ENCODE measurements at regions not wholly inside any gene's neighbourhood (a gene's known extent, or its start where the extent isn't known, plus 50 kb on each side); places are given as distances from the start of the nearest gene placed in this dataset.

DNA sequence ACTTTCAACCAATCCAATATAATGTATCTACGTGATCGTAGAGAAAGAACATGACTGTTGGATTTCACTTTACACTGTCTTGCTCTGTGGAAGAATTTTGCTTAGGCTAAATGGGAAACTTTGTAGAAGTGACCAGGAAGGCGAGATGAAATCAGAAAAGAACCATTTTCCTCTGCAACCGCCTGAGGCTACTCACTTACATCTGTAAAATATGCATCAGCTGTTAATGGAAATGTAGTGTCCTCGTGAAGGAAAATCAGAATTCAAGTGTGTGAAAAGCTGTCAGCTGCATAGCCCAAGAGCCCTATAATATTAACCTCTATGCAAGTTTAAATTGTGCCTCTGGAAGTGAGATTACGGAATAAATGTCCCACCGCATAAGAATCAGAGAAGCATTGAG is 277.9 kb downstream of the C6orf118 start:
- DNase-seq = no peak
- Histone ChIP-seq H3K4me3 (ENCODE audit: insufficient read depth, low read depth, low read length) (no peak overlapping the region), H3K36me3 (replicated peaks; ENCODE audit: control insufficient read depth, insufficient read depth, low read length) (no peaks in the 10 kb centered on the region), H3K27me3 (ENCODE audit: control insufficient read depth, insufficient read depth, low read length) (no peaks in the 10 kb centered on the region)

- DNase-seq = no peak
- no peaks in the 10 kb centered on the region for H3K36me3 ChIP-seq (replicated peaks; ENCODE audit: control insufficient read depth, insufficient read depth, low read length)
Observed at GRCh38 chr6:165025040-165025439, 284.4 kb downstream of the C6orf118 start.

GRCh38 chr6:165019681-165020080 is 289.7 kb downstream of the C6orf118 start:
- Histone ChIP-seq H3K27me3 (ENCODE audit: control insufficient read depth, insufficient read depth, low read length) (no peaks in the 10 kb centered on the region), H3K36me3 (replicated peaks; ENCODE audit: control insufficient read depth, insufficient read depth, low read length) (no peaks in the 10 kb centered on the region), H3K4me3 (ENCODE audit: insufficient read depth, low read depth, low read length) (no peak overlapping the region)
- DNase-seq = no peak

More at GRCh38 chr6:165025040-165025439, 284.4 kb downstream of the C6orf118 start:
- Histone ChIP-seq H3K27me3 (ENCODE audit: control insufficient read depth, insufficient read depth, low read length) (no peaks in the 10 kb centered on the region), H3K4me3 (ENCODE audit: insufficient read depth, low read depth, low read length) (no peak overlapping the region)

DNA sequence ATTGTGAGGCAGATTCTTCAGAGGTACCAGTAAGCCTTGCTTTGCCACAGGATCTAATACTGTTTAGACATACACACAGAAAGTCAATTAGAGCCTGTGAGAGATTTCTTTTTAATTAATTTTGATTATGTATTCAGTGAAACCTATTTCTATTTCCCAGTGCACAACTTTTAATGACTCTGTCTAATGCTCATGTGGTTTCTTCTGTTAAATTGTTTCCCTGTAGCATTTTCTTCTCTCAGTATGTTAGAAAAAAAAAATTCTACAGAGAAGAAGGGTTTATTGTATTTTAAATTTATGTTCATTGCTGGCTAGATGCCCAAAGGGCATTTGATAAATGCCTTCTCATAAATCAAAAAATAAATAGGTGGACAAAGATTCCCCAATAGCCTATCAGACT is 293.7 kb downstream of the C6orf118 start:
- no peak for DNase-seq
- Histone ChIP-seq H3K4me3 (ENCODE audit: insufficient read depth, low read depth, low read length) (no peak overlapping the region), H3K27me3 (ENCODE audit: control insufficient read depth, insufficient read depth, low read length) (no peaks in the 10 kb centered on the region), H3K36me3 (replicated peaks; ENCODE audit: control insufficient read depth, insufficient read depth, low read length) (no peaks in the 10 kb centered on the region)

GRCh38 chr6:165013701-165014100 is 295.7 kb downstream of the C6orf118 start:
- Histone ChIP-seq H3K36me3 (replicated peaks; ENCODE audit: control insufficient read depth, insufficient read depth, low read length) (no peaks in the 10 kb centered on the region), H3K4me3 (ENCODE audit: insufficient read depth, low read depth, low read length) (no peak overlapping the region), H3K27me3 (ENCODE audit: control insufficient read depth, insufficient read depth, low read length) (no peaks in the 10 kb centered on the region)
- DNase-seq = no peak

DNA sequence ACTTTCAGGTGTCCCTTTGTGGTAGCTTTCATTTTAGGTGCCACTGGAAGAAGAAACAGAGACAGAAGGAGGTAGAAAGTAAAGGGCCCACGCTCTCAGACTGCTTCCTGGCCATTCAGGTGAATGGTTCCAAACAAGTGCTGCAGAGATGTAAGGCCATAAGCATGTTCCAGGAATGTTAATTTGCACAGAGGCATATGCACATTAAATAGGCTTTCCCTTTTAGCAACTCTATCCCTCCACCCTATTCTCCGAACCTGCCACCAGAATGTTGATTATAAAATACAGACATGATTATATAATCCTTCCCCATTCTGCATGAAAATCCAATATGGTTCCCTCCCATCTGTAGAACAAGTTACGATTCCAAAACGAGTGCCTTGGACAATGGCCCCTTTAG is 297.2 kb downstream of the C6orf118 start:
- Histone ChIP-seq H3K4me3 (ENCODE audit: insufficient read depth, low read depth, low read length) (no peak overlapping the region), H3K27me3 (ENCODE audit: control insufficient read depth, insufficient read depth, low read length) (no peaks in the 10 kb centered on the region), H3K36me3 (replicated peaks; ENCODE audit: control insufficient read depth, insufficient read depth, low read length) (no peaks in the 10 kb centered on the region)
- DNase-seq = no peak

GRCh38 chr6:165010556-165011535 is 298.6 kb downstream of the C6orf118 start:
- no peak overlapping the region for H3K4me3 ChIP-seq (ENCODE audit: insufficient read depth, low read depth, low read length)
- no peaks in the 10 kb centered on the region for H3K27me3 ChIP-seq (ENCODE audit: control insufficient read depth, insufficient read depth, low read length)
- H3K36me3 ChIP-seq (replicated peaks; ENCODE audit: control insufficient read depth, insufficient read depth, low read length) = no peaks in the 10 kb centered on the region
- DNase-seq = no peak

GRCh38 chr6:165008971-165009370 is 300.4 kb downstream of the C6orf118 start:
- Histone ChIP-seq H3K36me3 (replicated peaks; ENCODE audit: control insufficient read depth, insufficient read depth, low read length) (no peaks in the 10 kb centered on the region), H3K4me3 (ENCODE audit: insufficient read depth, low read depth, low read length) (no peak overlapping the region), H3K27me3 (ENCODE audit: control insufficient read depth, insufficient read depth, low read length) (no peaks in the 10 kb centered on the region)
- DNase-seq = no peak

DNA sequence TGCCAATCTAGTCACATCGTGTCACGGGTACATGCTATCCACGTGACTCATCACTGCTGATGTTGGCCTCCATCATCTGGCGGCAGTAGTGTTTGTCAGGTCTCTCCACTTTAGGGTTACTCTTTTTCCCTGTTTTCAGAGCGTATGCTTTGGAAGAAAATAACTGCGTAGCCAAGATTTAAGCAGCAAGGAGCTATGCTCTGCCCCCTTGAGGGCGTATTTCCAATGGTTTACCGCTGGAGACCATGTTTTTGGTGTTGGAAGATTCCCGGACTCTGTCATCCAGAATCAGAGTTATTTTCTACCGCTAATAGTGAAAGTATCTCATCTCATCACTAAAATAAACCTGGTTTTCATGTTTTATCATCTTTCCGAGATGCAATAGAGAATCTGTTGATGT is 306.5 kb downstream of the C6orf118 start:
- peak; percentile 10 for DNase-seq
- H3K4me3 ChIP-seq (ENCODE audit: insufficient read depth, low read depth, low read length) = no peak overlapping the region
- H3K36me3 ChIP-seq (replicated peaks; ENCODE audit: control insufficient read depth, insufficient read depth, low read length) = no peaks in the 10 kb centered on the region
- no peaks in the 10 kb centered on the region for H3K27me3 ChIP-seq (ENCODE audit: control insufficient read depth, insufficient read depth, low read length)

- Histone ChIP-seq H3K4me3 (ENCODE audit: insufficient read depth, low read depth, low read length) (no peak overlapping the region), H3K36me3 (replicated peaks; ENCODE audit: control insufficient read depth, insufficient read depth, low read length) (no peaks in the 10 kb centered on the region)
- DNase-seq = no peak
Observed at GRCh38 chr6:165002358-165002757, 307.0 kb downstream of the C6orf118 start.

GRCh38 chr6:165001502-165002157 is 307.8 kb downstream of the C6orf118 start:
- Histone ChIP-seq H3K4me3 (ENCODE audit: insufficient read depth, low read depth, low read length) (no peak overlapping the region), H3K27me3 (ENCODE audit: control insufficient read depth, insufficient read depth, low read length) (no peaks in the 10 kb centered on the region), H3K36me3 (replicated peaks; ENCODE audit: control insufficient read depth, insufficient read depth, low read length) (no peaks in the 10 kb centered on the region)
- no peak for DNase-seq

More at GRCh38 chr6:165002358-165002757, 307.0 kb downstream of the C6orf118 start:
- no peaks in the 10 kb centered on the region for H3K27me3 ChIP-seq (ENCODE audit: control insufficient read depth, insufficient read depth, low read length)

GRCh38 chr6:164998297-164998696 is 311.1 kb downstream of the C6orf118 start:
- Histone ChIP-seq H3K36me3 (replicated peaks; ENCODE audit: control insufficient read depth, insufficient read depth, low read length) (no peaks in the 10 kb centered on the region), H3K27me3 (ENCODE audit: control insufficient read depth, insufficient read depth, low read length) (no peaks in the 10 kb centered on the region), H3K4me3 (ENCODE audit: insufficient read depth, low read depth, low read length) (no peak overlapping the region)
- no peak for DNase-seq

GRCh38 chr6:164996838-164997237 is 312.6 kb downstream of the C6orf118 start:
- no peak overlapping the region for H3K4me3 ChIP-seq (ENCODE audit: insufficient read depth, low read depth, low read length)
- no peaks in the 10 kb centered on the region for H3K36me3 ChIP-seq (replicated peaks; ENCODE audit: control insufficient read depth, insufficient read depth, low read length)
- H3K27me3 ChIP-seq (ENCODE audit: control insufficient read depth, insufficient read depth, low read length) = no peaks in the 10 kb centered on the region
- DNase-seq = no peak

DNA sequence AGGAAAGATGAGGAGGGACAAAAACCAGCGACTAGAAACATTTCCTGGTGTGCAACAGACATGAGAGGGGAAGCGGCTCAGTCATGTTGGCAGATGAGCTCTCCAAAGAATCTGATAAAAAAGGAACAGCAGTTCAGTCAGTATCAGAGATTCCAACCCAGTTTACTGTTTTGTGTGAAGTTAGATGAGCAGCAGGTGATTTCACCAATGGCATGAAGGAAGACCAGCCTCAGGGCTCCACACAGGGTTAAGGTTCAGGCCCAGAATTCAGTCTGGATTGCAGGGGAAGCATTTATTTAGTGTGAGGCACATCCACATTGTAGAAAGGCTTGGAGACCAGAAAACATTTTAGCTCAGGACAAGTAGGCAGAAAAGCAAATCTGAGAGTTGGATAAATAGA is 317.8 kb downstream of the C6orf118 start:
- no peak for DNase-seq
- no peak overlapping the region for H3K4me3 ChIP-seq (ENCODE audit: insufficient read depth, low read depth, low read length)
- no peaks in the 10 kb centered on the region for H3K27me3 ChIP-seq (ENCODE audit: control insufficient read depth, insufficient read depth, low read length)
- H3K36me3 ChIP-seq (replicated peaks; ENCODE audit: control insufficient read depth, insufficient read depth, low read length) = no peaks in the 10 kb centered on the region

DNA sequence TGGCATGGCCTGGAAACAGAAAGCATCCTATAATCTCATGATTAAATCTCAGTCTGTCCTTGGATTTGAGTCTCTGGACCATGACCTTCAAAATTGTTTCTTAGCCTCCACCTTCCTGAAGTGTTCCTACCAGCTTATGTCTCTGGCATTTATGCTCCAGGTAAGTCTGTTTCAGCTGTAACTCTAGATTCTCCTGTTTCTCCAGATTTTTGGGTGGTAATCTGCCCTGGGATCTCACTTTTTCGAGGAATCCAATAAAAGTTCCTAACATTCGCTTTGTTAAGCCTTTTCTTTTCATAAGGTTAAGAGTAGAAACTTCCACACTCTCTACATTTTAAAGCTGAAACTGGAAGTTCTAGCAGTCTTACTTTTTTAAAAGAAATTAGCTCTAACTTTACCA is 318.5 kb downstream of the C6orf118 start:
- H3K36me3 ChIP-seq (replicated peaks; ENCODE audit: control insufficient read depth, insufficient read depth, low read length) = no peaks in the 10 kb centered on the region
- no peak for DNase-seq
- H3K4me3 ChIP-seq (ENCODE audit: insufficient read depth, low read depth, low read length) = no peak overlapping the region
- no peaks in the 10 kb centered on the region for H3K27me3 ChIP-seq (ENCODE audit: control insufficient read depth, insufficient read depth, low read length)
